ENCODE measurements at regions not wholly inside any gene's neighbourhood (a gene's known extent, or its start where the extent isn't known, plus 50 kb on each side); places are given as distances from the start of the nearest gene placed in this dataset.
"Not testable (repeated sequence)": the region's sequence is repeated elsewhere in the genome, so short reads cannot be mapped to it uniquely, and the experiment has no call there.

DNA sequence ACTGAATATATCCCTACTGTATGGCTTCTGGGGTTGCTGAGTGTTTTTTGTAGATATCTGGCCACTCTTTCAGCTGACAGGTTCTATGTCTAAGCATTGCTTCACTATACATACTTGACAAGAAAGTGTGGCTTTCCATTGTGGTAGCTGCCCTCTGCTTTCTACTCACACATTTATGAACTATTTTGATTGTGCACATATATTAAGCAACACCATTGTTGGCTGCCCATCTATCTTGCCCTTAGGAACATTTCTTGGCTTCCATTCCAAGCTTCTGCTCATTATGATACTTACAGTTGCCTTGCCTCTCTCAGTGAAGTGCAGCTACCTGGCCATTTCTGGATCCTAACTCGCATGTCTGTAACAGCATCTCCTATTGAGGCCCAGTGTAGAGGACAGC, 153.6 kb upstream of the MOCS2 start:
- ATAC-seq (ENCODE audit: low read depth) = no peak

DNA sequence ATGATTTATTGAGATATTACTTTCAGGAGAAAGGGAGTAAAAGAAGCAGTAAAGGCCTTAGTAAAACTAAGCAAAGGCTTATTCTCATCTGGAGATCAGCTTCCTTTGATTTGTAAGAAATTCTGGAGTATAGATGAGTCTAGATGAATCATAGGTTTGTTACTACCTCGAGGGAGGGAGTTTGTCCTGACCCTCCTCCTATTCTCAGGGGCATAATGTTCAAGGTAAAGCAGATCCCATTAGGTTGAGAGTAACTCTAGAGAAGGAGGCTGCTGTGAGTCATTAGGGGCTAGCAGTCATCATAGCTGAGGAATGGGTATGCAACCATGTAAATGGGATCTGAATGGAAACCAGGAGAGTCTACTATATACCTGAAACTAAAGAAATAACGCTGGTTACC, 155.5 kb upstream of the MOCS2 start:
- Histone ChIP-seq H3K4me1 (ENCODE audit: control insufficient read depth in 2 of 2, insufficient read depth in 2 of 2, low read length in 2 of 2) (no peaks in the 10 kb centered on the region), H4K20me1 (ENCODE audit: control insufficient read depth, insufficient read depth, low read length, poor library complexity, severe bottlenecking) (no peaks in the 10 kb centered on the region), H3K79me2 (ENCODE audit: control insufficient read depth, insufficient read depth, low read length) (no peaks in the 10 kb centered on the region), H2AFZ (ENCODE audit: insufficient read depth, low read depth, low read length, poor library complexity, severe bottlenecking) (no peak overlapping the region), H3K9ac (ENCODE audit: low read length) (no peak overlapping the region), H3K36me3 (replicated peaks in 1 of 2; ENCODE audit: control extremely low read depth in 1 of 2, control insufficient read depth in 1 of 2, extremely low read depth in 1 of 2, insufficient read depth in 2 of 2, low read length in 1 of 2) (no peaks in the 10 kb centered on the region), H3K27ac (ENCODE audit: low read length in 2 of 2) (no peak overlapping the region), H3K27me3 (replicated peaks in 1 of 4; ENCODE audit: control extremely low read depth in 1 of 4, control insufficient read depth in 3 of 4, insufficient read depth in 4 of 4, low read length in 3 of 4) (no peaks in the 10 kb centered on the region), H3K4me3 (ENCODE audit: control extremely low read depth in 1 of 5, extremely low read depth in 1 of 5, insufficient read depth in 1 of 5, low read depth in 2 of 5, low read length in 4 of 5) (no peak overlapping the region), H3K4me2 (replicated peaks; ENCODE audit: low read depth, low read length, poor library complexity, severe bottlenecking) (no peak overlapping the region), H3K9me3 (ENCODE audit: control extremely low read depth in 1 of 3, control insufficient read depth in 2 of 3, insufficient read depth in 1 of 3, low read length in 2 of 3) (no peaks in the 10 kb centered on the region)
- Mint-ChIP-seq H3K4me3 (no peak overlapping the region), H3K27ac (no peak overlapping the region), H3K9me3 (ENCODE audit: insufficient read depth) (no peaks in the 10 kb centered on the region), H3K27me3 (peaks cover 8% of the 10 kb centered on the region), H3K4me1 (no peaks in the 10 kb centered on the region)
- TF ChIP-seq, protein P1, sequence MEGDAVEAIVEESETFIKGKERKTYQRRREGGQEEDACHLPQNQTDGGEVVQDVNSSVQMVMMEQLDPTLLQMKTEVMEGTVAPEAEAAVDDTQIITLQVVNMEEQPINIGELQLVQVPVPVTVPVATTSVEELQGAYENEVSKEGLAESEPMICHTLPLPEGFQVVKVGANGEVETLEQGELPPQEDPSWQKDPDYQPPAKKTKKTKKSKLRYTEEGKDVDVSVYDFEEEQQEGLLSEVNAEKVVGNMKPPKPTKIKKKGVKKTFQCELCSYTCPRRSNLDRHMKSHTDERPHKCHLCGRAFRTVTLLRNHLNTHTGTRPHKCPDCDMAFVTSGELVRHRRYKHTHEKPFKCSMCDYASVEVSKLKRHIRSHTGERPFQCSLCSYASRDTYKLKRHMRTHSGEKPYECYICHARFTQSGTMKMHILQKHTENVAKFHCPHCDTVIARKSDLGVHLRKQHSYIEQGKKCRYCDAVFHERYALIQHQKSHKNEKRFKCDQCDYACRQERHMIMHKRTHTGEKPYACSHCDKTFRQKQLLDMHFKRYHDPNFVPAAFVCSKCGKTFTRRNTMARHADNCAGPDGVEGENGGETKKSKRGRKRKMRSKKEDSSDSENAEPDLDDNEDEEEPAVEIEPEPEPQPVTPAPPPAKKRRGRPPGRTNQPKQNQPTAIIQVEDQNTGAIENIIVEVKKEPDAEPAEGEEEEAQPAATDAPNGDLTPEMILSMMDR (IDR thresholded peaks at IDR 0.05) = no peak
- TF ChIP-seq EZH2 (IDR thresholded peaks at IDR 0.05; ENCODE audit: borderline replicate concordance, insufficient read depth, low read depth, low read length, poor library complexity, severe bottlenecking) = no peak
- no peak for ATAC-seq (ENCODE audit: low read depth)
- DNase-seq = no peak
- ChIA-PET CTCF (no interaction called here), POLR2A (no interaction called here)
- WGBS (ENCODE audit: insufficient coverage) = 80% methylated on average over 1 of the region's 2 CpGs
- intact Hi-C loops (cut with micrococcal nuclease) = no loop called here

More for the DNA sequence above, 153.6 kb upstream of the MOCS2 start:
- DNase-seq = no peak
- intact Hi-C loops (cut with micrococcal nuclease) = no loop called here
- H3K4me2 ChIP-seq (replicated peaks; ENCODE audit: low read depth, low read length, poor library complexity, severe bottlenecking) = no peak overlapping the region
- Mint-ChIP-seq H3K27ac (no peak overlapping the region), H3K9me3 (ENCODE audit: insufficient read depth) (no peaks in the 10 kb centered on the region), H3K4me1 (no peaks in the 10 kb centered on the region), H3K4me3 (no peak overlapping the region), H3K27me3 (peaks cover 8% of the 10 kb centered on the region)
- no peaks in the 10 kb centered on the region for H3K27me3 ChIP-seq (replicated peaks in 1 of 4; ENCODE audit: control extremely low read depth in 1 of 4, control insufficient read depth in 3 of 4, insufficient read depth in 4 of 4, low read length in 3 of 4)
- H3K4me3 ChIP-seq (ENCODE audit: control extremely low read depth in 1 of 5, extremely low read depth in 1 of 5, insufficient read depth in 1 of 5, low read depth in 2 of 5, low read length in 4 of 5) = no peak overlapping the region
- no peaks in the 10 kb centered on the region for H3K79me2 ChIP-seq (ENCODE audit: control insufficient read depth, insufficient read depth, low read length)
- CTCF ChIA-PET = no interaction called here
- no peaks in the 10 kb centered on the region for H4K20me1 ChIP-seq (ENCODE audit: control insufficient read depth, insufficient read depth, low read length, poor library complexity, severe bottlenecking)
- H2AFZ ChIP-seq (ENCODE audit: insufficient read depth, low read depth, low read length, poor library complexity, severe bottlenecking) = no peak overlapping the region
- 100% methylated on average over 1 of the region's 1 CpG for WGBS (ENCODE audit: insufficient coverage)
- H3K9ac ChIP-seq (ENCODE audit: low read length) = no peak overlapping the region
- POLR2A ChIA-PET = no interaction called here
- H3K27ac ChIP-seq (ENCODE audit: low read length in 2 of 2) = no peak overlapping the region
- H3K9me3 ChIP-seq (ENCODE audit: control extremely low read depth in 1 of 3, control insufficient read depth in 2 of 3, insufficient read depth in 1 of 3, low read length in 2 of 3) = no peaks in the 10 kb centered on the region
- no peaks in the 10 kb centered on the region for H3K4me1 ChIP-seq (ENCODE audit: control insufficient read depth in 2 of 2, insufficient read depth in 2 of 2, low read length in 2 of 2)
- TF ChIP-seq, protein P1 (IDR thresholded peaks at IDR 0.05) = no peak
- no peak for TF ChIP-seq EZH2 (IDR thresholded peaks at IDR 0.05; ENCODE audit: borderline replicate concordance, insufficient read depth, low read depth, low read length, poor library complexity, severe bottlenecking)
- no peaks in the 10 kb centered on the region for H3K36me3 ChIP-seq (replicated peaks in 1 of 2; ENCODE audit: control extremely low read depth in 1 of 2, control insufficient read depth in 1 of 2, extremely low read depth in 1 of 2, insufficient read depth in 2 of 2, low read length in 1 of 2)

DNA sequence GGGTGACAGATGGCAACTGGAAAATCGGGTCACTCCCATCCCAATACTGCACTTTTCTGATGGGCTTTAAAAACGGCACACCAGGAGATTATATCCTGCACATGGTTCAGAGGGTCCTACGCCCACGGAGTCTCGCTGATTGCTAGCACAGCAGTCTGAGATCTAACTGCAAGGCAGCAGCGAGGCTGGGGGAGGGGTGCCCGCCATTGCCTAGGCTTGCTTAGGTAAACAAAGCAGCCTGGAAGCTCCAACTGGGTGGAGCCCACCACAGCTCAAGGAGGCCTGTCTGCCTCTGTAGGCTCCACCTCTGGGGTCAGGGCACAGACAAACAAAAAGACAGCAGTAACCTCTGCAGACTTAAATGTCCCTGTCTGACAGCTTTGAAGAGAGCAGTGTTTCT, 158.7 kb upstream of the MOCS2 start:
- H3K4me3 ChIP-seq (ENCODE audit: control extremely low read depth in 1 of 5, extremely low read depth in 1 of 5, insufficient read depth in 1 of 5, low read depth in 2 of 5, low read length in 4 of 5); intact Hi-C loops (cut with micrococcal nuclease); H3K27ac ChIP-seq (ENCODE audit: low read length in 2 of 2); H3K27me3 ChIP-seq (replicated peaks in 1 of 4; ENCODE audit: control extremely low read depth in 1 of 4, control insufficient read depth in 3 of 4, insufficient read depth in 4 of 4, low read length in 3 of 4); CTCF ChIA-PET; H3K4me1 Mint-ChIP-seq; H3K9me3 Mint-ChIP-seq (ENCODE audit: insufficient read depth); H3K4me3 Mint-ChIP-seq; H3K4me1 ChIP-seq (ENCODE audit: control insufficient read depth in 2 of 2, insufficient read depth in 2 of 2, low read length in 2 of 2); H3K27ac Mint-ChIP-seq; H3K9ac ChIP-seq (ENCODE audit: low read length); H3K36me3 ChIP-seq (replicated peaks in 1 of 2; ENCODE audit: control extremely low read depth in 1 of 2, control insufficient read depth in 1 of 2, extremely low read depth in 1 of 2, insufficient read depth in 2 of 2, low read length in 1 of 2); H3K4me2 ChIP-seq (replicated peaks; ENCODE audit: low read depth, low read length, poor library complexity, severe bottlenecking); H3K9me3 ChIP-seq (ENCODE audit: control extremely low read depth in 1 of 3, control insufficient read depth in 2 of 3, insufficient read depth in 1 of 3, low read length in 2 of 3); H4K20me1 ChIP-seq (ENCODE audit: control insufficient read depth, insufficient read depth, low read length, poor library complexity, severe bottlenecking); H3K27me3 Mint-ChIP-seq; H2AFZ ChIP-seq (ENCODE audit: insufficient read depth, low read depth, low read length, poor library complexity, severe bottlenecking); DNase-seq; POLR2A ChIA-PET; H3K79me2 ChIP-seq (ENCODE audit: control insufficient read depth, insufficient read depth, low read length); ATAC-seq (ENCODE audit: low read depth): not testable (repeated sequence)
- 89% methylated on average over 7 of the region's 7 CpGs for WGBS (ENCODE audit: insufficient coverage)

Data from B cell (primary cell).